Esophagus muscularis mucosa (tissue), 4 donors: ENCODE measurements at regions not wholly inside any gene's neighbourhood (a gene's known extent, or its start where the extent isn't known, plus 50 kb on each side); places are given as distances from the start of the nearest gene placed in this dataset.

Experiments
- CTCF ChIP-seq, 3 experiments: fragments of 200-600 bp in 2 of 3; fragments of 450-650 bp in 1 of 3; sonication (generic) in 2 of 3; IDR thresholded peaks; one replicate each; pipeline ENCODE4 v1.5.1; 2017 to 2019; ENCODE audit warnings: antibody characterized with exemption in 3 of 3, mild to moderate bottlenecking in 2 of 3, moderate library complexity in 1 of 3
- EP300 ChIP-seq: sonication (generic); formaldehyde crosslinking; IDR thresholded peaks from one replicate; pipeline ENCODE4 v1.6.1; 2017; ENCODE audit warnings: antibody characterized with exemption
- POLR2A ChIP-seq: fragments of 450-650 bp; IDR thresholded peaks from one replicate; pipeline ENCODE4 v1.6.1; 2017; ENCODE audit warnings: antibody characterized with exemption, moderate library complexity, mild to moderate bottlenecking, low read depth

DNA sequence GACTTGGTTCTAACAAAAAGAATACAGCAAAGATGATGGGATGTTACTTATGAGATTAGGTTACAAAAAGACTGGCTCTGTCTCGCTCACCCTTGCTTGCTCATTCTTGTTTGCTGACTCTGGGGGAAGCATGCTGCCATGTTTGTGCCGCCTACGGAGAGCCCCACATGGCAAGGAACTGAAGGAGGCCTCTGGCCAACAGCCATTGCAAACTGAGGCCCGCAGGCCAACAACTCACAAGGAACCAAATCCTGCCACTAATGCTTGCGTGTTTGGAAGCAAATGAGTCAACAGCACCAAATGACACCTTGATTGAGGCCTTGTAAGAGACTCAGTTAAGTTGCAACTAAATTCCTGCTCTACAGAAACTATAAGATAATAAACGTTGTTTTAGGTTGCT lies 82.1 kb upstream of the FOXN2 start:
- no peak for TF ChIP-seq EP300
- no peak for TF ChIP-seq CTCF (IDR thresholded peaks at IDR 0.05)
- TF ChIP-seq POLR2A = no peak
